Astrocyte of the cerebellum (primary cell): ENCODE measurements at regions not wholly inside any gene's neighbourhood (a gene's known extent, or its start where the extent isn't known, plus 50 kb on each side); places are given as distances from the start of the nearest gene placed in this dataset.
"Not testable (repeated sequence)": the region's sequence is repeated elsewhere in the genome, so short reads cannot be mapped to it uniquely, and the experiment has no call there.

ENCODE experiments used
- DNase-seq: peaks from one replicate; pipeline ENCODE4 v3.0.0-alpha.2; 2011; ENCODE audit warnings: low read depth
- H3K4me3 ChIP-seq: 2 replicates; pipeline ENCODE4 v1.5.1; 2011; ENCODE audit warnings: mild to moderate bottlenecking, low read depth, low read length, moderate library complexity
- in situ Hi-C: cut with HindIII; loops from 2 replicates; pipeline ENCODE4 v1.10.0; 2017; ENCODE audit warnings: low sequenced_read_pairs
- TF ChIP-seq, protein P1 (sequence below): IDR thresholded peaks from 2 replicates; pipeline ENCODE4 v1.5.1; 2012; ENCODE audit warnings: low read length, low read depth, moderate library complexity, mild to moderate bottlenecking; ENCODE audit errors: missing control alignments

- TF ChIP-seq, protein P1, sequence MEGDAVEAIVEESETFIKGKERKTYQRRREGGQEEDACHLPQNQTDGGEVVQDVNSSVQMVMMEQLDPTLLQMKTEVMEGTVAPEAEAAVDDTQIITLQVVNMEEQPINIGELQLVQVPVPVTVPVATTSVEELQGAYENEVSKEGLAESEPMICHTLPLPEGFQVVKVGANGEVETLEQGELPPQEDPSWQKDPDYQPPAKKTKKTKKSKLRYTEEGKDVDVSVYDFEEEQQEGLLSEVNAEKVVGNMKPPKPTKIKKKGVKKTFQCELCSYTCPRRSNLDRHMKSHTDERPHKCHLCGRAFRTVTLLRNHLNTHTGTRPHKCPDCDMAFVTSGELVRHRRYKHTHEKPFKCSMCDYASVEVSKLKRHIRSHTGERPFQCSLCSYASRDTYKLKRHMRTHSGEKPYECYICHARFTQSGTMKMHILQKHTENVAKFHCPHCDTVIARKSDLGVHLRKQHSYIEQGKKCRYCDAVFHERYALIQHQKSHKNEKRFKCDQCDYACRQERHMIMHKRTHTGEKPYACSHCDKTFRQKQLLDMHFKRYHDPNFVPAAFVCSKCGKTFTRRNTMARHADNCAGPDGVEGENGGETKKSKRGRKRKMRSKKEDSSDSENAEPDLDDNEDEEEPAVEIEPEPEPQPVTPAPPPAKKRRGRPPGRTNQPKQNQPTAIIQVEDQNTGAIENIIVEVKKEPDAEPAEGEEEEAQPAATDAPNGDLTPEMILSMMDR, result no peak
Measured at GRCh38 chr6:168179702-168180382, 100.8 kb upstream of the FRMD1 start.

GRCh38 chr6:168179133-168179532 is 100.1 kb upstream of the FRMD1 start:
- TF ChIP-seq, protein P1, result no peak
- DNase-seq, result no peak
- in situ Hi-C loops, result no loop called here
- no peak overlapping the region for H3K4me3 ChIP-seq

More at GRCh38 chr6:168179702-168180382, 100.8 kb upstream of the FRMD1 start:
- in situ Hi-C loops, result no loop called here
- DNase-seq, result no peak
- no peak overlapping the region for H3K4me3 ChIP-seq

- no peak for DNase-seq
- no peak overlapping the region for H3K4me3 ChIP-seq
- TF ChIP-seq, protein P1, result no peak
- in situ Hi-C loops, result no loop called here
Measured at GRCh38 chr6:168177103-168177891, 98.3 kb upstream of the FRMD1 start.

DNA sequence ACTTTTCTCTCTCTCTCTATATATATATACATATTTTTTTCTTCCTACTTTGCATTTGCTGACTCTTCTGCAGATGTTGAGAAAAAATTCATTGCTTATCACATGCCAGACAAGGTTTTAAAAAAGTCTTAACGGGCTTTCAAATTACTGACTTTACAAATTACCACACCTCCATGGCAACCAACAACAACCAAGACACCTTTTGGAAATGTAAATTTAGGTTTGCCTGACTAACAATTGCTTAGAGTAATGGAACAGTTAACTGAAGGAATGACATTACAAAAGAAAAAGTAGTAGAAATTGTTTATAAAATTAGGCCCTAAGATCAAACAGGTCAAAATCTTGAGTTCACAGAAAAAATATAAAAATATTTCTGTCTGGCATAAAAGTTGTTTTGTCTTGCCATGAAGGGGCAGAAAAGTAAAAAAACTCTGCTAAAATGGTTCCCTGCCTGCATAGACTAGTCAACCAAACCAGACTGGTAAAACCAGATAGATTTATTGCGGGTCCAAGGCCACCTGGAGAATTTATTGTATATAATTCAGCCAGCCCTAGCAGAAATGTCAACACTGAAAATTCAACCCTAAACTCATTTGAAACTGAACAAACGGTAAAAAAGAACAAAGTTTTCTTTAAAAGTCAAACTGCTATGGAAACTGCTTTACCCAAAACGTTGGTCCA is 92.8 kb upstream of the FRMD1 start:
- TF ChIP-seq, protein P1, result no peak
- no peak overlapping the region for H3K4me3 ChIP-seq
- DNase-seq, result no peak
- in situ Hi-C loops, result no loop called here

GRCh38 chr6:168170841-168171601 is 92.0 kb upstream of the FRMD1 start:
- in situ Hi-C loops, result no loop called here
- DNase-seq, result no peak
- no peak overlapping the region for H3K4me3 ChIP-seq
- TF ChIP-seq, protein P1, result no peak

GRCh38 chr6:168169624-168170023 is 90.6 kb upstream of the FRMD1 start:
- TF ChIP-seq, protein P1, result no peak
- in situ Hi-C loops, result loop anchor here (5.0 kb wide), 1 partner anchor 33 kb away; no protein-coding TSS in a partner anchor
- no peak for DNase-seq
- no peak overlapping the region for H3K4me3 ChIP-seq

DNA sequence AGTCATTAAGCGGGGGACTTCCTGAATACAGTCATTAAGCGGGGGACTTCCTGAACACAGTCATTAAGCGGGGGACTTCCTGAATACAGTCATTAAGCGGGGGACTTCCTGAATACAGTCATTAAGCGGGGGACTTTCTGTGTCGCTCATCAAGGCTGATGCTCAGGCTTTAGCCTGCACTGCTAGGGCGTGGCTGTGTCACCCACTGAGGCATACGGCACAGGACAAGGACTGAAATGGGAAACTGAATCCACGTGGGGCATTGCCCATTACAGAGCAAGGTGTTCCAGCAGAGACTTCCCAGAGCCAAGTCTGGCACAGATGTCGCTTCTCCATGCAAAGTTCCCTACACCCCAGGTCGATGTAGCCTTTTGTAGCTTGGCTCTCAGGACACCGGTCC is 89.9 kb upstream of the FRMD1 start:
- in situ Hi-C loops, result loop anchor here (5.0 kb wide), 1 partner anchor 33 kb away; no protein-coding TSS in a partner anchor
- not testable (repeated sequence) for DNase-seq, H3K4me3 ChIP-seq

DNA sequence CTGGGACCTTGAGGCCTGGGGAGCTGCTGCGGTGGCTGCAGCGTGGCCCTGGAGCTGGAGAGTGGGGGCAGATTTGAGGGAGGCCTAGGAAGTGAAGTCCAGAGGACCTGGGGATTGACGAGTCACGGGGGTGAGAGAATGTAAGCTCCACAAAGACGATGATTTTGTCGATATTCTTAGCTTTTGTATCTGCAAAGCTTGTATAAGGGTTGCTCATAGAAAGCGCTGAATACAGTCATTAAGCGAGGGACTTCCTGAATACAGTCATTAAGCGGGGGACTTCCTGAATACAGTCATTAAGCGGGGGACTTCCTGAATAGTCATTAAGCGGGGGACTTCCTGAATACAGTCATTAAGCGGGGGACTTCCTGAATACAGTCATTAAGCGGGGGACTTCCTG is 89.3 kb upstream of the FRMD1 start:
- not testable (repeated sequence) for H3K4me3 ChIP-seq, DNase-seq
- in situ Hi-C loops, result loop anchor here (5.0 kb wide), 1 partner anchor 34 kb away; no protein-coding TSS in a partner anchor
